GM12878 (cell line): ENCODE measurements at regions not wholly inside any gene's neighbourhood (a gene's known extent, or its start where the extent isn't known, plus 50 kb on each side); places are given as distances from the start of the nearest gene placed in this dataset.

Experiments used
- ATAC-seq: fragments of 200-7000 bp; cut with Tn5 transposase; 3 replicates; pipeline ENCODE4 v1.9.1; 2020; ENCODE audit warnings: mild to moderate bottlenecking, moderate library complexity
- BruUV-seq: library from RNA; stranded (reverse); fragments of 400-500 nt; replicated peaks from 2 replicates; lab custom pipeline; 2021; lab: Mats Ljungman, UMichigan
- CTCF ChIA-PET: fragments of 300-600 bp; sonication (Branson Sonifier 250); formaldehyde crosslinking; extraction: SDS; loops from one replicate; lab custom pipeline; 2021; ENCODE audit warnings: inconsistent platforms; lab: Yijun Ruan, JAX
- POLR2A ChIA-PET: fragments of 350-600 bp; formaldehyde crosslinking; extraction: SDS; loops from one replicate; lab custom pipeline; 2021; ENCODE audit warnings: inconsistent platforms; lab: Charles Lee
- RAD21 ChIA-PET: fragments of 300-600 bp; sonication (Branson Sonifier 250); formaldehyde crosslinking; loops from one replicate; lab custom pipeline; 2023; ENCODE audit warnings: antibody characterized with exemption; ENCODE audit not compliant: unreplicated experiment; lab: Charles Lee
- SMC1A ChIA-PET: fragments of 300-600 bp; sonication (Branson Sonifier 250); formaldehyde crosslinking; loops from one replicate; lab custom pipeline; 2023; ENCODE audit not compliant: unreplicated experiment, uncharacterized antibody; lab: Charles Lee
- DNase-seq: peaks from one replicate; pipeline ENCODE4 v3.0.0-alpha.2; 2011; ENCODE audit warnings: low read depth, low spot score
- FAIRE-seq: peaks from 3 replicates; lab custom pipeline; 2011; peaks lifted over from hg19 to GRCh38; lab: Jason Lieb, UNC
- H2AFZ ChIP-seq: 2 replicates; pipeline ENCODE4 v1.6.0; 2011; ENCODE audit warnings: low read depth, low read length, control low read depth; ENCODE audit not compliant: control insufficient read depth
- H3K27ac ChIP-seq: 2 replicates; pipeline ENCODE4 v1.5.1; 2011; ENCODE audit warnings: control low read depth; ENCODE audit not compliant: control insufficient read depth, insufficient read depth
- H3K27me3 ChIP-seq, 2 experiments: replicated peaks in 1 of 2; 2 replicates each; pipeline versions ENCODE4 v1.6.0 to v1.6.1; 2011; ENCODE audit warnings: low read length in 1 of 2; ENCODE audit not compliant: control insufficient read depth in 2 of 2, insufficient read depth in 2 of 2
- H3K36me3 ChIP-seq, 2 experiments: 2 replicates each; pipeline ENCODE4 v1.5.1; 2011; ENCODE audit warnings: low read length in 1 of 2; ENCODE audit not compliant: control insufficient read depth in 2 of 2, insufficient read depth in 2 of 2
- H3K4me1 ChIP-seq: 2 replicates; pipeline ENCODE4 v1.6.1; 2011; ENCODE audit warnings: mild to moderate bottlenecking, low read length, moderate library complexity, mixed read lengths; ENCODE audit not compliant: control insufficient read depth, insufficient read depth
- H3K4me2 ChIP-seq: 2 replicates; pipeline ENCODE4 v1.6.0; 2011; ENCODE audit warnings: control low read depth; ENCODE audit not compliant: control insufficient read depth, insufficient read depth
- H3K4me3 ChIP-seq: fragments of 200-600 bp; sonication (generic); 2 replicates; pipeline ENCODE4 v1.5.1; 2016
- H3K79me2 ChIP-seq: 2 replicates; pipeline ENCODE4 v1.6.0; 2011; ENCODE audit warnings: low read length; ENCODE audit not compliant: control insufficient read depth, insufficient read depth
- H3K9ac ChIP-seq: 2 replicates; pipeline ENCODE4 v1.8.0; 2011; ENCODE audit warnings: low read length, control low read depth, mixed read lengths; ENCODE audit not compliant: control insufficient read depth, insufficient read depth
- H3K9me3 ChIP-seq: replicated peaks from 3 replicates; pipeline ENCODE4 v1.5.1; 2011; ENCODE audit warnings: mild to moderate bottlenecking, low read length; ENCODE audit not compliant: control insufficient read depth, insufficient read depth
- H4K20me1 ChIP-seq: 2 replicates; pipeline ENCODE4 v1.6.0; 2011; ENCODE audit not compliant: control insufficient read depth, insufficient read depth
- CHD4 ChIP-seq: fragments of 200-600 bp; sonication (generic); IDR thresholded peaks from 2 replicates; pipeline ENCODE4 v1.6.1; 2016; ENCODE audit warnings: mild to moderate bottlenecking
- EGR1 ChIP-seq, 2 experiments: IDR thresholded peaks; 1 replicate in 1 of 2; 2 replicates in 1 of 2; pipeline ENCODE4 v1.6.1; 2011 to 2012; ENCODE audit warnings: low read depth in 2 of 2, low read length in 2 of 2, borderline replicate concordance in 1 of 2, mild to moderate bottlenecking in 1 of 2, moderate library complexity in 1 of 2
- JUND ChIP-seq: IDR thresholded peaks from 2 replicates; pipeline ENCODE4 v1.6.1; 2012; ENCODE audit warnings: low read depth, mild to moderate bottlenecking, low read length, improper control_type of control experiment, moderate library complexity
- PAX8 ChIP-seq: fragments of 450-650 bp; IDR thresholded peaks from 2 replicates; pipeline ENCODE4 v1.6.1; 2017; ENCODE audit warnings: mild to moderate bottlenecking, moderate library complexity
- RAD21 ChIP-seq: IDR thresholded peaks from 2 replicates; pipeline ENCODE4 v1.6.1; 2011; ENCODE audit warnings: mild to moderate bottlenecking, low read depth, low read length, moderate library complexity; ENCODE audit not compliant: insufficient read depth
- RELA ChIP-seq: fragments of 450-650 bp; IDR thresholded peaks from 2 replicates; pipeline ENCODE4 v1.8.0; 2014; ENCODE audit warnings: borderline replicate concordance; ENCODE audit not compliant: partially characterized antibody
- SMARCA5 ChIP-seq: fragments of 450-650 bp; IDR thresholded peaks from 2 replicates; pipeline ENCODE4 v1.6.1; 2017; ENCODE audit warnings: mild to moderate bottlenecking
- SMC3 ChIP-seq: IDR thresholded peaks from 2 replicates; pipeline ENCODE4 v1.6.1; 2011; ENCODE audit warnings: low read length, improper control_type of control experiment, borderline replicate concordance
- SPI1 ChIP-seq: IDR thresholded peaks from 2 replicates; pipeline ENCODE4 v1.6.1; 2011; ENCODE audit warnings: low read depth, mild to moderate bottlenecking, low read length, moderate library complexity, borderline replicate concordance; ENCODE audit not compliant: insufficient read depth
- STAT3 ChIP-seq: IDR thresholded peaks from 2 replicates; pipeline ENCODE4 v1.6.1; 2011; ENCODE audit warnings: low read depth, low read length, improper control_type of control experiment
- ZNF622 ChIP-seq: fragments of 450-650 bp; IDR thresholded peaks from 2 replicates; pipeline ENCODE4 v1.6.1; 2017; ENCODE audit warnings: mild to moderate bottlenecking, inconsistent platforms
- WGBS: methylation state at CpG from one replicate; pipeline ENCODE4 v1.1.6; 2016; ENCODE audit warnings: low lambda C conversion rate; ENCODE audit not compliant: insufficient replicate concordance, insufficient coverage; ENCODE audit errors: missing lambda C conversion rate; 5-methylcytosine and 5-hydroxymethylcytosine counted together
- in situ Hi-C: fragments of 300-500 bp; cut with MboI; formaldehyde crosslinking; loops from 9 replicates; pipeline ENCODE4 v1.14.3; 2018; ENCODE audit warnings: mixed read lengths
- intact Hi-C: fragments of 100-400 bp; cut with micrococcal nuclease; formaldehyde crosslinking; loops from one replicate; pipeline ENCODE4 v1.14.2; 2022; ENCODE audit not compliant: unreplicated experiment

DNA sequence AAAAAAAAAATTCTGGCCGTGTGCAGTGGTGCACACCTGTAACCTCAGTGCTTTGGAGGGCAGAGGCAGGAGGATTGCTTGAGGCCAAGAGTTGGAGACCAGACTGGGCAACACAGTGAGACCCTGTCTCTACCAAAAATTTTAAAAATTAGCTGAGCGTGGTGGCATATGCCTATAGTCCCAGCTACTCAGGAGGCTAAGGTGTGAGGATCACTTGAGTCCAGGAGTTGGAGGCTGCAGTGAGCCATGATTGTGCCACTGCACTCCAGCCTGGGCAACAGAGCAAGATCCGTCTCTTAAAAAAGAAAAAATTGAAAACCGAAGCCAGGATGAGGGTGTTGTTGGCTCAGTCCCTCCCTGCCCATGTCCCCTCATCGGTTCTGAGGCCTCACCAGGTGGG lies 55.9 kb upstream of the PAX7 start:
- DNase-seq (no peak), FAIRE-seq (no peak), ATAC-seq (no peak)
- no peak overlapping the region for H3K4me2 ChIP-seq
- CTCF ChIA-PET = interaction anchor here (1.5 kb wide), 1 partner anchor 22 kb away, joined by 9 read pairs; no protein-coding TSS in a partner anchor
- no peak overlapping the region for H2AFZ ChIP-seq
- no peak overlapping the region for H3K9ac ChIP-seq
- SMC1A ChIA-PET = interaction anchor here (1.2 kb wide), 1 partner anchor 12 kb away, joined by 3 read pairs; no protein-coding TSS in a partner anchor
- RAD21 ChIA-PET = no interaction called here
- H3K4me3 ChIP-seq = no peak overlapping the region
- no peaks in the 10 kb centered on the region for H3K9me3 ChIP-seq
- H4K20me1 ChIP-seq = no peaks in the 10 kb centered on the region
- POLR2A ChIA-PET = no interaction called here
- WGBS = 37% methylated on average over 5 of the region's 5 CpGs
- H3K79me2 ChIP-seq = no peaks in the 10 kb centered on the region
- H3K27ac ChIP-seq = no peak overlapping the region
- intact Hi-C loops = no loop called here
- no peak for TF ChIP-seq SPI1
- TF ChIP-seq CHD4 = no peak
- no peak for TF ChIP-seq PAX8
- TF ChIP-seq SMARCA5 = no peak
- TF ChIP-seq STAT3 = no peak
- no peak for TF ChIP-seq SMC3
- no peak for TF ChIP-seq RELA
- no peak for TF ChIP-seq JUND
- no peak for TF ChIP-seq EGR1 (IDR thresholded peaks at IDR 0.05; ENCODE audit: borderline replicate concordance in 1 of 2, low read depth in 2 of 2, low read length in 2 of 2)
- no peak for TF ChIP-seq RAD21
- TF ChIP-seq ZNF622 = no peak
- no peaks in the 10 kb centered on the region for H3K4me1 ChIP-seq
- H3K36me3 ChIP-seq = no peaks in the 10 kb centered on the region
- no TSS peak for BruUV-seq
- no peaks in the 10 kb centered on the region for H3K27me3 ChIP-seq
- in situ Hi-C loops = no loop called here
